ENCODE measurements at regions not wholly inside any gene's neighbourhood (a gene's known extent, or its start where the extent isn't known, plus 50 kb on each side); places are given as distances from the start of the nearest gene placed in this dataset.

GRCh38 chr7:84583331-84583730, 388.7 kb upstream of the SEMA3A start:
- Histone ChIP-seq H3K27ac (ENCODE audit: low read depth, low read length, poor library complexity, severe bottlenecking) (no peak overlapping the region), H3K9me3 (ENCODE audit: low read length) (no peaks in the 10 kb centered on the region), H3K4me3 (ENCODE audit: low read depth, low read length, poor library complexity, severe bottlenecking) (no peak overlapping the region), H4K20me1 (ENCODE audit: insufficient read depth, low read length) (no peaks in the 10 kb centered on the region), H3K4me2 (ENCODE audit: low read length) (no peak overlapping the region), H3K79me2 (ENCODE audit: insufficient read depth, low read depth, low read length) (no peaks in the 10 kb centered on the region), H3K9me2 (ENCODE audit: insufficient read depth, low read length) (no peaks in the 10 kb centered on the region), H2AFZ (ENCODE audit: low read length) (no peak overlapping the region), H3K4me1 (ENCODE audit: insufficient read depth, low read length, poor library complexity, severe bottlenecking) (no peaks in the 10 kb centered on the region), H3K36me3 (ENCODE audit: insufficient read depth, low read length) (no peaks in the 10 kb centered on the region)
- no peak for TF ChIP-seq EZH2phosphoT487 (IDR thresholded peaks at IDR 0.05; ENCODE audit: borderline replicate concordance, low read depth, low read length)
- no peak for TF ChIP-seq CTCF (conservative IDR thresholded peaks at IDR 0.05; ENCODE audit: low read length)
- intact Hi-C loops (cut with micrococcal nuclease; ENCODE audit: unreplicated experiment): no loop called here
- ChIA-PET POLR2A (interaction anchor here (0.6 kb wide), 1 partner anchor 269 kb away, joined by 3 read pairs; no protein-coding TSS in a partner anchor), CTCF (ENCODE audit: unreplicated experiment) (no interaction called here)
- no TSS peak for BruUV-seq (replicated peaks)
- DNase-seq (ENCODE audit: low spot score): no peak

DNA sequence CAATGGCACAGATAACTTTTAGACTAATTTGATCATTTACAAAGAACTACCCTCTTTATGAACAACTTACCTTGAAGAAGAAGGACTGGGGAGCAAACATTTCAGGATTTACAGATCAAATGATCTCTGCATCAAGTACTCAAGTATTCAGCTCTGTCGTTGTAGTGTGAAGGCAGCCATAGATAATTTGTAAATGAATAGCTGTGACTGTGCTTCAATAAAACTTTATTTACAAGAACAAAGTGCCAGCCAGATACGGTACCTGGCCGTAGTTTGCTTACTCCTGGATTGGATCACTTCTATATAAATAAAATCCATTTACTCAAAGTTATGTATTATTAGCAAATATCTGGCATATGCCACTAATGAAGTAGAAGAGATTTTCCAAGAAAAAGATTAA, 388.2 kb upstream of the SEMA3A start:
- no peak for DNase-seq (ENCODE audit: low spot score)
- ChIA-PET POLR2A (interaction anchor here (0.6 kb wide), 1 partner anchor 268 kb away, joined by 3 read pairs; no protein-coding TSS in a partner anchor), CTCF (ENCODE audit: unreplicated experiment) (no interaction called here)
- no peaks in the 10 kb centered on the region for H4K20me1 ChIP-seq (ENCODE audit: insufficient read depth, low read length)
- no peaks in the 10 kb centered on the region for H3K36me3 ChIP-seq (ENCODE audit: insufficient read depth, low read length)
- H3K79me2 ChIP-seq (ENCODE audit: insufficient read depth, low read depth, low read length): no peaks in the 10 kb centered on the region
- TF ChIP-seq EZH2phosphoT487 (IDR thresholded peaks at IDR 0.05; ENCODE audit: borderline replicate concordance, low read depth, low read length) (no peak), CTCF (conservative IDR thresholded peaks at IDR 0.05; ENCODE audit: low read length) (no peak)
- H3K9me3 ChIP-seq (ENCODE audit: low read length): no peaks in the 10 kb centered on the region
- H3K4me2 ChIP-seq (ENCODE audit: low read length): no peak overlapping the region
- H3K4me1 ChIP-seq (ENCODE audit: insufficient read depth, low read length, poor library complexity, severe bottlenecking): no peaks in the 10 kb centered on the region
- H3K9me2 ChIP-seq (ENCODE audit: insufficient read depth, low read length): no peaks in the 10 kb centered on the region
- intact Hi-C loops (cut with micrococcal nuclease; ENCODE audit: unreplicated experiment): no loop called here
- no peak overlapping the region for H3K4me3 ChIP-seq (ENCODE audit: low read depth, low read length, poor library complexity, severe bottlenecking)
- no peak overlapping the region for H2AFZ ChIP-seq (ENCODE audit: low read length)
- H3K27ac ChIP-seq (ENCODE audit: low read depth, low read length, poor library complexity, severe bottlenecking): no peak overlapping the region
- no TSS peak for BruUV-seq (replicated peaks)

DNA sequence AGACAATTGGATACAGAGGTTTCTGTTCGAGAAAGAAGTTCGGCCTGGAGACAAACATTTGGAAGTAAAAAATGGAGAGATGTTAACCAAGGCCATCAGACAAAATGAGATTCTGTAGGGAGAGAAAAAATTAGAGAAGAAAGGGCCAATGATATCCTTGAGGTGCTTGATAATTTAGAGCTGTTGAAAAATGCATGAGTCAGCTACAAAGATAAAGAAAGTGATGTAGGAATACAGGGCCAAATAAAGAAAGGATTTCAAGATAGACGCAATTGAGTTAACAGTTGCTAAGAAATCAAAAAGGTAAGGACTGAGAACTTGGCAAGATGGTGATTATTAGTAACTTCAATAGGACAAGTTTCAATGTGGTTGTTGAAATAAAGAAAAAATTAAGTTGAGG, 384.2 kb upstream of the SEMA3A start:
- H3K4me3 ChIP-seq (ENCODE audit: low read depth, low read length, poor library complexity, severe bottlenecking): no peak overlapping the region
- no peak overlapping the region for H3K27ac ChIP-seq (ENCODE audit: low read depth, low read length, poor library complexity, severe bottlenecking)
- H3K9me2 ChIP-seq (ENCODE audit: insufficient read depth, low read length): no peaks in the 10 kb centered on the region
- ChIA-PET POLR2A (interaction anchor here (0.7 kb wide), 1 partner anchor 69 kb away, joined by 3 read pairs; no protein-coding TSS in a partner anchor), CTCF (ENCODE audit: unreplicated experiment) (no interaction called here)
- no peaks in the 10 kb centered on the region for H3K9me3 ChIP-seq (ENCODE audit: low read length)
- no peak overlapping the region for H3K4me2 ChIP-seq (ENCODE audit: low read length)
- no TSS peak for BruUV-seq (replicated peaks)
- no peaks in the 10 kb centered on the region for H4K20me1 ChIP-seq (ENCODE audit: insufficient read depth, low read length)
- H2AFZ ChIP-seq (ENCODE audit: low read length): no peak overlapping the region
- intact Hi-C loops (cut with micrococcal nuclease; ENCODE audit: unreplicated experiment): no loop called here
- no peaks in the 10 kb centered on the region for H3K36me3 ChIP-seq (ENCODE audit: insufficient read depth, low read length)
- no peak for TF ChIP-seq CTCF (conservative IDR thresholded peaks at IDR 0.05; ENCODE audit: low read length)
- no peak for TF ChIP-seq EZH2phosphoT487 (IDR thresholded peaks at IDR 0.05; ENCODE audit: borderline replicate concordance, low read depth, low read length)
- H3K4me1 ChIP-seq (ENCODE audit: insufficient read depth, low read length, poor library complexity, severe bottlenecking): no peaks in the 10 kb centered on the region
- no peak for DNase-seq (ENCODE audit: low spot score)
- no peaks in the 10 kb centered on the region for H3K79me2 ChIP-seq (ENCODE audit: insufficient read depth, low read depth, low read length)
